ENCODE measurements at regions not wholly inside any gene's neighbourhood (a gene's known extent, or its start where the extent isn't known, plus 50 kb on each side); places are given as distances from the start of the nearest gene placed in this dataset.
"Not testable (repeated sequence)": the region's sequence is repeated elsewhere in the genome, so short reads cannot be mapped to it uniquely, and the experiment has no call there.

GRCh38 chr7:119266790-119267189 is 1006.2 kb upstream of the KCND2 start:
- TF ChIP-seq CTCF (IDR thresholded peaks at IDR 0.05 in 4 of 5, conservative IDR thresholded peaks at IDR 0.05 in 1 of 5); POLR2A (IDR thresholded peaks at IDR 0.05): not testable (repeated sequence)

All from gastrocnemius medialis (tissue), 4 donors.